GM13977 (cell line): ENCODE measurements at regions not wholly inside any gene's neighbourhood (a gene's known extent, or its start where the extent isn't known, plus 50 kb on each side); places are given as distances from the start of the nearest gene placed in this dataset.

Experiments
- DNase-seq: peaks from one replicate; pipeline ENCODE4 v3.0.0; 2012; ENCODE audit warnings: low spot score
- CTCF ChIP-seq: IDR thresholded peaks from 2 replicates; pipeline ENCODE4 v1.5.1; 2012; ENCODE audit warnings: mild to moderate bottlenecking, control low read depth; ENCODE audit not compliant: insufficient read depth; ENCODE audit errors: extremely low read depth, missing control alignments
- in situ Hi-C: fragments of 300-500 bp; cut with MboI; formaldehyde crosslinking; loops from one replicate; pipeline ENCODE4 v1.12.0; 2022; ENCODE audit warnings: low sequenced_read_pairs, low pct_unique_long_range_greater_than_20kb, mixed read lengths, inconsistent platforms; ENCODE audit not compliant: unreplicated experiment

- DNase-seq = no peak
- TF ChIP-seq CTCF = no peak
- in situ Hi-C loops = no loop called here
These were observed 536.5 kb upstream of the FZD8 start for GRCh38 chr10:36178616-36179015.

GRCh38 chr10:36177071-36177470, 535.0 kb upstream of the FZD8 start:
- no peak for DNase-seq
- in situ Hi-C loops = no loop called here
- no peak for TF ChIP-seq CTCF

GRCh38 chr10:36175954-36176353, 533.9 kb upstream of the FZD8 start:
- no peak for TF ChIP-seq CTCF
- DNase-seq = no peak
- in situ Hi-C loops = no loop called here

- in situ Hi-C loops = no loop called here
- no peak for DNase-seq
- no peak for TF ChIP-seq CTCF
These were observed 531.3 kb upstream of the FZD8 start for GRCh38 chr10:36173364-36173763.

- no peak for DNase-seq
- in situ Hi-C loops = no loop called here
- no peak for TF ChIP-seq CTCF
These were observed 530.2 kb upstream of the FZD8 start for GRCh38 chr10:36171953-36172940.

GRCh38 chr10:36171556-36171952, 529.5 kb upstream of the FZD8 start:
- TF ChIP-seq CTCF = no peak
- in situ Hi-C loops = no loop called here
- no peak for DNase-seq
